Epithelial cell of prostate (primary cell): ENCODE measurements at regions not wholly inside any gene's neighbourhood (a gene's known extent, or its start where the extent isn't known, plus 50 kb on each side); places are given as distances from the start of the nearest gene placed in this dataset.

Experiments used
- DNase-seq: peaks from one replicate; pipeline ENCODE4 v3.0.0-alpha.2; 2011; ENCODE audit warnings: low read depth, low spot score
- H3K27ac ChIP-seq: fragments of 450-650 bp; 2 replicates; pipeline ENCODE4 v1.5.1; 2017; ENCODE audit warnings: mild to moderate bottlenecking

GRCh38 chr4:122041312-122041711 is 89.5 kb upstream of the TRPC3 start:
- DNase-seq, result no peak
- H3K27ac ChIP-seq, result no peak overlapping the region

- DNase-seq, result no peak
- no peak overlapping the region for H3K27ac ChIP-seq
Measured at GRCh38 chr4:122038896-122039295, 87.0 kb upstream of the TRPC3 start.

- no peak for DNase-seq
Measured at GRCh38 chr4:122034619-122035018, 82.8 kb upstream of the TRPC3 start.

GRCh38 chr4:122027203-122027602 is 75.3 kb upstream of the TRPC3 start:
- H3K27ac ChIP-seq, result no peak overlapping the region
- no peak for DNase-seq

More at GRCh38 chr4:122034619-122035018, 82.8 kb upstream of the TRPC3 start:
- no peak overlapping the region for H3K27ac ChIP-seq

GRCh38 chr4:122017296-122017695 is 65.4 kb upstream of the TRPC3 start:
- no peak for DNase-seq
- no peak overlapping the region for H3K27ac ChIP-seq

GRCh38 chr4:122015203-122015602 is 63.3 kb upstream of the TRPC3 start:
- H3K27ac ChIP-seq, result no peak overlapping the region

GRCh38 chr4:122012735-122013134 is 60.9 kb upstream of the TRPC3 start:
- DNase-seq, result no peak
- no peak overlapping the region for H3K27ac ChIP-seq

More at GRCh38 chr4:122015203-122015602, 63.3 kb upstream of the TRPC3 start:
- no peak for DNase-seq

GRCh38 chr4:122010610-122011009 is 58.8 kb upstream of the TRPC3 start:
- no peak overlapping the region for H3K27ac ChIP-seq
- DNase-seq, result peak; percentile 50

GRCh38 chr4:122009524-122009923 is 57.7 kb upstream of the TRPC3 start:
- no peak overlapping the region for H3K27ac ChIP-seq
- no peak for DNase-seq

- DNase-seq, result no peak
- H3K27ac ChIP-seq, result no peak overlapping the region
Measured at GRCh38 chr4:122007016-122007415, 55.2 kb upstream of the TRPC3 start.

GRCh38 chr4:122005064-122005755 is 53.4 kb upstream of the TRPC3 start:
- no peak overlapping the region for H3K27ac ChIP-seq
- DNase-seq, result no peak

- no peak for DNase-seq
- no peak overlapping the region for H3K27ac ChIP-seq
Measured at GRCh38 chr4:122003335-122003734, 51.5 kb upstream of the TRPC3 start.
